ENCODE measurements at regions not wholly inside any gene's neighbourhood (a gene's known extent, or its start where the extent isn't known, plus 50 kb on each side); places are given as distances from the start of the nearest gene placed in this dataset.

GRCh38 chrX:43019021-43019420 is 241.1 kb upstream of the PPP1R2C start:
- DNase-seq = no peak

- no peak for DNase-seq
These were observed 247.9 kb upstream of the PPP1R2C start for GRCh38 chrX:43025806-43026315.

- DNase-seq = peak; percentile 45
These were observed 286.1 kb upstream of the PPP1R2C start for GRCh38 chrX:43064096-43064495.

DNA sequence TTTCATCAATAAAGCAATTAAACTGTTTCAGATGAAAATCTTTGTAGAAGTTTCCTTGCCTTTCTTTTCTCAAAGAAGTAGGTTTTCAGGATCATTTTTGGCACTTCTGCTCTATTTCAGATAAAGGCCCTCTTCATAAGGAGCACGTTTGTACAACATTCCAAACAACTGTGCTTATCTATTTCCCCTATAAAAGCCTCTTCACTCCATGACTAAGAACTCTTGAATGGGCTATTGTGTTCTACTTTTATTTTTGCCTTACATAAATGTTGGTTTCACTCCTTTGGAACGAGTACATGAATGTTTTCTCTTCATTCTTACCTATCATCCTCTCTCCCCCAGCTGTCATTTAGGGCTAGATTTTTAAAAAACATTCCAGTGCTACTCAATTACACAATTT is 288.0 kb upstream of the PPP1R2C start:
- peak; percentile 59 for DNase-seq

- no peak for DNase-seq
These were observed 290.7 kb upstream of the PPP1R2C start for GRCh38 chrX:43068639-43069038.

DNA sequence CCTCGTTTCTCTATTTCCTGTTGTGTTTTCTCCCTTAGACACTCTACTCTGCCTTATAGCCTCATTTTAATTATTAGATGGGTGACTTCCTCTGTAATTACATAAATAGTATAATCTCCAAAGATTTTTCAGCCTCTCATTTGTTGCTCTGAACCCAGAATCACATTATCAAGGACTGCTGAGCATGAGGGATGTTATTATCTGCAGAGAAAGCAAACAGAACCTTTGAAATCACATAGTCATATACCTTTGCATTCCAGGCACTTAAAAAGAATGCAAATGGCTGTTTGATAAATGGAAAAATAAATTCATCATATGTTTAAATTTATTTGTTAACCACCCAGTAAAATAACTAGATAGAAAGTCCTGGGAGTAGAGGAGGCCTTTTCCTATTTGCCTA is 305.1 kb upstream of the PPP1R2C start:
- DNase-seq = no peak

GRCh38 chrX:43087830-43088229 is 309.9 kb upstream of the PPP1R2C start:
- no peak for DNase-seq

DNA sequence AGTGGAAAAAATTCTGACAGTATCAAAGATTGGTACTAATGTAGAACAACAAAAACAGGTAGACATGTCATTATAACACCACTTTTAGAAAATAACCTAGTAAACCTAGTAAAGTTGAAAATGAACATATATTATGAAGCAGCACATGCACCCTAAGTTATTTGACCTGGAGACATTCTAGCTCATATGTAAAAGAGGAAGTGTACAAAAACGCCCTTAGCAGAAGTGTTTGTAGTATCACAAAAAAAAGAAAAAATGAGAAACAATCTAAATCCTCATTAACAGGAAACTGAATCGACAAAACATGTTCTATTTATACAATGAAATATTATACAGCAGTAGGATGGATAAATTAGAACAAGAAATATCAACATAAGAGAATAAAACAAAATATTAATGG is 318.9 kb upstream of the PPP1R2C start:
- DNase-seq = no peak

DNA sequence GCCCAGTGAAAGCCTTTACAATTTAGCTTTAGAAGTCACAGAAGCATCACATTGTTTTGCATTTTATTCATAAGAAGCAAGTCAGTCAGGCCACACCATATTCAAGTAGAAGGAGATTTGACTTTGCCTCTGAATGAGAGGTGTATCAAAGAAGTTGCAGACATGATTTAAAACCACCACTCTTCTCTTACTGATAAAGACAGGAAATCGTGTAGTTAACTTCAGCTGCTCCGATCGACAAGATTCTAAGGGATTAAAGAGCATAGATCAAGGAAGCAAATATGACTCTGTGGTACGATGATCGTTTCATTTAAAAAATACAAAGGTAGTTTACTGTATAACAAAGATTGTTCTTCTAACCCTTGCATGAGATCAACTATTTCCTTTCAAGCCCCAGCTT is 328.0 kb upstream of the PPP1R2C start:
- no peak for DNase-seq

DNA sequence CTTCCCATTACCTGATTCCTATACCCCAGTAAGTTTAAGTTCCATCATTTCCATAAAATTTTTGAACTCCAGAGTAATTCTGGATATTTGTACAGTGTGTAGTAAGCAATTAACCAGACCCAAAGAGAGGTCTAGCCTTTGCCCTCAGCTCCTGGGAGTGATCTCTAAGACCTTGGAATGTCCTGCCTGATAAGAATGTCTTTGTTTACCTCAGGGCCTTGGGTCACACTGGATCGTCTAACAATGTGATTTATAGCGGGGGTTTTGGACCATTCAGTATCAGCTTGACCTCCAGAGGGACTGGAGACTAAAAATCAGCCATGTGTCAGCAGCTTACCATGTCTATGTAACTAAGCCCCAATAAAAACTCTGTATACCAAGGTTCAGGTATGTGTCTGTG is 330.9 kb upstream of the PPP1R2C start:
- DNase-seq = no peak

DNA sequence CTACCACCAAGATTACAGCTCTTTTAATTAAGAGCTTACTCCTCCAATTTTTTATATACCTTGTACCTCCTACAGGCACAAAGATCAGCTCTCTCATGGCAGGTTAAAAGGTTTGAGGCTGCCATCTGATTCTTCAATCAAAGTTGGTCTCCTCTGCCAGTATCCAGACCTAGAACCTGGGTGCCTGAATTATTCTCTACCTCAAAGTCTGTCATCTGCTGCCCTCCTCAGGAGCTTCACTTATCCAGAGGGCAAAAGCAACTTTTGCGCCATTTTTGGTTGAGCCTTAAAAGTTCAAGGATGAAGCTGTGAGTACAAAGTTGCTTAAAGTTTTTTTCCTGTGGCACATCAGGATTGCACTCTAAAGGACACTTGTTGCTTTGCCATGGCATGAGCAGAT is 343.7 kb upstream of the PPP1R2C start:
- no peak for DNase-seq

- DNase-seq = no peak
These were observed 361.7 kb upstream of the PPP1R2C start for GRCh38 chrX:43139645-43140044.

DNA sequence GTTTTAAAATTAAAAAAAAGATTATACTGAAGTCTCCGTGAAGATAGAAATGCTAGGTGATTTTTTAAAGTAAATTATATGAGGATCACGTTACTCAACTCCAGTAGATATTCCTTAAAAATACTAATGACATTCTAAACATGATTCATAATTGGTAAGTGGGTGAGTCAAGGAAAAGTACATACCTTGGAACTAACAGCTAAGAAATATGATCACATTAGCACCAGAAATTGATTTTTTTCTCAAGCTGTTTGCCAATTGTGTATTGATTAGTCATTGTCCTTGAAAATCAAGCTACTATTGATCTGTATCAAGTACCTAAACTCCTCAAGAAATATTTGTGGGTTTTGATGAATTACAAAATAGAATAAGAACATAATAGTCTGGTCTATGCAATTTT is 362.6 kb upstream of the PPP1R2C start:
- DNase-seq = no peak

DNA sequence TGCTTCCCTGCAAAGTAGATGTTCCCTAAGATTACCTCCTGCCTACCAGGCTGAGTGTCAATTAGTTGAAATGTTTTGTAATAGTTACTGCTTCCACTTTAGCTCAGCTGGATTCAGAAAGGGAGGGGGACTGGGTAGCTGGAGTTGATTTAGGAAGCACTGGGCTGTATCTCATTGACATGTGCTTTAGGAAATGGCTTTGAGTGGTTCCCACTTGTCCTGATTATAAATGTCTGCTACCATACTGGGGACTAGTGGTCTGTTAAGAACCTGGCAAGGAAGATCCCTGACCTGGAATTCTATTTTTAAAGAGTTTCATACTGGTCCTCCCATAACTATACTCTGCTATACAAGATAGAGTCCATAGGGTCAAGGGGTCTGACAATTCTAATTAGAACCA is 363.9 kb upstream of the PPP1R2C start:
- no peak for DNase-seq

- no peak for DNase-seq
These were observed 370.3 kb upstream of the PPP1R2C start for GRCh38 chrX:43148305-43148704.

DNA sequence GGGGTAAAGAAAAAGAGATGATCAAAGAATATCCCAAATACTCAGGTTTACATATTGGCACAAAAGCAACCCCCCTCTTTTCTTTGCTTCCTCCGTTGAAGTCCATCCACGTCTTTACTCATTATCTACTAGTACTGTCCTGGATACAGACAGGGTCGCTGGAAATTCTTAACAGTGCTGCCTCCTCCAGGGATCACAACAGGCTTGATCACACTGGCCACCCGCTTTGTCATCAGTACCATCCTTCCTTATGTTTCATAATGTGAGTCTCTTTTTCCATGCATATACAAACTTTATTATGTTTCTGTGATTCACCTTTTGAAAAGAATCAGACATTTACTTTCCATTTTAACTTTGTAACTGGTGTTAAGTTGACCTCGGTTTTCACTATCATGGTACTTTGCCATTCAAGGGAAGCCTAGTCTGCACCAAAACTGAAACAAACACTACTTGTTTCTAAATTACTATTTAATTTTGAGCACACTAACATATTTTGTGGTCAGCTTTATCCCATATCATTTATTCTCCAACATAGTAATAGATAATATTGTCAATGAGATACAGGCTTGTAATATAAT is 387.5 kb upstream of the PPP1R2C start:
- DNase-seq = no peak

DNA sequence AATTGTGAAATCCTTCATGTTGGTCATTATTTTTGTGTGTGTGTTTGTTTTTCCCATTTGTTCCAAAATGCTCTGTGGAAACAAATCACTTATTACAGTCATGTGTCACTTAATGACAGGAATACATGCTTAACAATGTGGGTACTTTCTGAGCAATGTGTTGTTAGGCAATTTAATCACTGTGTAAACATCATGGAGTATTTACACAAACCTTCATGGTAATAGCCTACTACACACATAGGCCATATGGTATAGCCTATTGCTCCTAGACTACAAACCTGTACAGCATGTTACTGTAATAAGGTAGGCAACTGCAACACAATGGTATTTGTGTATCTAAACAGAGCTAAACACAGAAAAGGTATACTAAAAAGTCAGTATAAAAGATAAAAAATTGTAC is 388.9 kb upstream of the PPP1R2C start:
- DNase-seq = no peak

- DNase-seq = no peak
These were observed 397.5 kb upstream of the PPP1R2C start for GRCh38 chrX:43175434-43175833.

GRCh38 chrX:43176686-43177085 is 398.7 kb upstream of the PPP1R2C start:
- no peak for DNase-seq

DNA sequence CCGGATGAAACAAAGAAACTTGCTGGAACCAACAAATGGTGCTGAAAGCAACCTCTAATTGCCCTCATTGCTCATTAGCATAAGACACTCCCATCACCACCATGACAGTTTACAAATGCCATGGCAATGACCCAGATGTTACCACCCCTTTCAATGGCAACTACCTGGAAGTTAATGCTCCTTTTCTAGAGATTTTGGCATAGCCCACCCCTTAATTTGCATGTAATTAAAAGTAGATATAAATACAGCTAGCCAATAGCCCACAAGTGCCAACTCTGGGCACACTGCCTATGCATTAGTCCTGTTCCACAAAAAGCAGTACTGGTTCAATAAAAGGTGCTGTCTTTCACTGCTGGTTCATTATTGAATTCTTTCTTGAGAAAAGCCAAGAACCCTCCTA is 410.3 kb upstream of the PPP1R2C start:
- DNase-seq = no peak

- DNase-seq = no peak
These were observed 433.6 kb upstream of the PPP1R2C start for GRCh38 chrX:43211570-43211969.

GRCh38 chrX:43218198-43218597 is 437.9 kb upstream of the MAOA start:
- DNase-seq = peak; percentile 19

GRCh38 chrX:43224496-43224895 is 431.6 kb upstream of the MAOA start:
- DNase-seq = peak; percentile 62

GRCh38 chrX:43225626-43226328 is 430.3 kb upstream of the MAOA start:
- DNase-seq = peak; percentile 14

- no peak for DNase-seq
These were observed 417.6 kb upstream of the MAOA start for GRCh38 chrX:43238461-43238945.

All from NCI-H226 (cell line).